Loucy (cell line): ENCODE measurements at regions not wholly inside any gene's neighbourhood (a gene's known extent, or its start where the extent isn't known, plus 50 kb on each side); places are given as distances from the start of the nearest gene placed in this dataset.

Source experiments
- EZH2phosphoT487 ChIP-seq: fragments of 200-600 bp; IDR thresholded peaks from 2 replicates; pipeline ENCODE4 v1.6.1; 2018; ENCODE audit warnings: antibody characterized with exemption, mild to moderate bottlenecking, moderate library complexity, borderline replicate concordance
- TF ChIP-seq, protein P1 (sequence below): fragments of 200-600 bp; sonication (generic); conservative IDR thresholded peaks from 2 replicates; pipeline ENCODE4 v1.5.1; 2014; ENCODE audit warnings: mild to moderate bottlenecking, antibody characterized with exemption, low read length

DNA sequence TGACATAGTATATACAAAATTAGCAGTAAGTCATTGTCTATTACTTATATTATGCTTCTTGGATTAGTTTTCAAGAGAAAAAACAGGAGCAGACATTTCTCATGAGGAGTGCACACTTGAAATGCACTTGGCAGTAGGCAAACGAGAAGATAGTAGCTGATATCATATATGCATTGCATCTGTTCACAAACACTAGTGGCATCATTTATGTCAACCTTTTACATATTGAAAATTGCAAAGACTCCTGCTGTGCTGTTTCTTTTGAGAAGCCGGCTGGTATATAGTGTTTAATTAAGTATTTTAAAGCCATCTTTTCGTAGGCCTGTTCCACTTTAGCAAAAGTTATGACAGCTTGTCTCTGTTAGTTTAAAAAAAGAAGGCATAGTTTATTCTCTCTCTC lies 58.4 kb upstream of the SLC8A1 start:
- TF ChIP-seq, protein P1, sequence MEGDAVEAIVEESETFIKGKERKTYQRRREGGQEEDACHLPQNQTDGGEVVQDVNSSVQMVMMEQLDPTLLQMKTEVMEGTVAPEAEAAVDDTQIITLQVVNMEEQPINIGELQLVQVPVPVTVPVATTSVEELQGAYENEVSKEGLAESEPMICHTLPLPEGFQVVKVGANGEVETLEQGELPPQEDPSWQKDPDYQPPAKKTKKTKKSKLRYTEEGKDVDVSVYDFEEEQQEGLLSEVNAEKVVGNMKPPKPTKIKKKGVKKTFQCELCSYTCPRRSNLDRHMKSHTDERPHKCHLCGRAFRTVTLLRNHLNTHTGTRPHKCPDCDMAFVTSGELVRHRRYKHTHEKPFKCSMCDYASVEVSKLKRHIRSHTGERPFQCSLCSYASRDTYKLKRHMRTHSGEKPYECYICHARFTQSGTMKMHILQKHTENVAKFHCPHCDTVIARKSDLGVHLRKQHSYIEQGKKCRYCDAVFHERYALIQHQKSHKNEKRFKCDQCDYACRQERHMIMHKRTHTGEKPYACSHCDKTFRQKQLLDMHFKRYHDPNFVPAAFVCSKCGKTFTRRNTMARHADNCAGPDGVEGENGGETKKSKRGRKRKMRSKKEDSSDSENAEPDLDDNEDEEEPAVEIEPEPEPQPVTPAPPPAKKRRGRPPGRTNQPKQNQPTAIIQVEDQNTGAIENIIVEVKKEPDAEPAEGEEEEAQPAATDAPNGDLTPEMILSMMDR: no peak
- TF ChIP-seq EZH2phosphoT487: no peak
